ENCODE measurements at regions not wholly inside any gene's neighbourhood (a gene's known extent, or its start where the extent isn't known, plus 50 kb on each side); places are given as distances from the start of the nearest gene placed in this dataset.
"Not testable (repeated sequence)": the region's sequence is repeated elsewhere in the genome, so short reads cannot be mapped to it uniquely, and the experiment has no call there.

- DNase-seq (ENCODE audit: low read depth in 1 of 2, low spot score in 1 of 2), result no peak
These were observed 148.5 kb upstream of the PITRM1 start for GRCh38 chr10:3321123-3321522.

GRCh38 chr10:3319811-3320226 lies 147.2 kb upstream of the PITRM1 start:
- no peak for DNase-seq (ENCODE audit: low read depth in 1 of 2, low spot score in 1 of 2)

- not testable (repeated sequence) for DNase-seq (ENCODE audit: low read depth in 1 of 2, low spot score in 1 of 2)
These were observed 145.9 kb upstream of the PITRM1 start for GRCh38 chr10:3318480-3318807.

DNA sequence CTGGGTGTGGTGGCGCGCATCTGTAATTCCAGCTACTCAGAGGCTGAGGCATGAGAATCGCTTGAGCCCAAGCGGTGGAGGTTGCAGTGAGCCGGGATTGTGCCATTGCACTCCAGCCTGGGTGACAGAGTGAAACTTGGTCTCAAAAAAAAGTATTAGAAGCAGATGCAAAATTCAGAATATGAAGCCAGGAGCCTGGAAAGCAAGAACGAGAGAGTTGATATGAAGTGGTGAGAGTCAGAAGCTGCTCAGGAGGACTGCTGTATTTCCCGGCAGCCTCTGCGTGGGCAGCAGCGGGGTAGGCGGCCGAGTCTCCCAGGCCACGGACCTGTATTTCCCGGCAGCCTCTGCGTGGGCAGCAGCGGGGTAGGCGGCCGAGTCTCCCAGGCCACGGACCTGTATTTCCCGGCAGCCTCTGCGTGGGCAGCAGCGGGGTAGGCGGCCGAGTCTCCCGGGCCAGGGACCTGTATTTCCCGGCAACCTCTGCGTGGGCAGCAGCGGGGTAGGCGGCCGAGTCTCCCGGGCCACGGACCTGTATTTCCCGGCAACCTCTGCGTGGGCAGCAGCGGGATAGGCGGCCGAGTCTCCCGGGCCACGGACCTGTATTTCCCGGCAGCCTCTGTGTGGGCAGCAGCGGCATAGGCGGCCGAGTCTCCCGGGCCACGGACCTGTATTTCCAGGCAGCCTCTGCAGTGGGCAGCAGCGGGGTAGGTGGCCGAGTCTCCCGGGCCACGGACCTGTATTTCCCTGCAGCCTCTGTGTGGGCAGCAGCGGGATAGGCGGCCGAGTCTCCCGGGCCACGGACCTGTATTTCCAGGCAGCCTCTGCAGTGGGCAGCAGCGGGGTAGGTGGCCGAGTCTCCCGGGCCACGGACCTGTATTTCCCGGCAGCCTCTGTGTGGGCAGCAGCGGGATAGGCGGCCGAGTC lies 145.2 kb upstream of the PITRM1 start:
- not testable (repeated sequence) for DNase-seq (ENCODE audit: low read depth in 1 of 2, low spot score in 1 of 2)

DNA sequence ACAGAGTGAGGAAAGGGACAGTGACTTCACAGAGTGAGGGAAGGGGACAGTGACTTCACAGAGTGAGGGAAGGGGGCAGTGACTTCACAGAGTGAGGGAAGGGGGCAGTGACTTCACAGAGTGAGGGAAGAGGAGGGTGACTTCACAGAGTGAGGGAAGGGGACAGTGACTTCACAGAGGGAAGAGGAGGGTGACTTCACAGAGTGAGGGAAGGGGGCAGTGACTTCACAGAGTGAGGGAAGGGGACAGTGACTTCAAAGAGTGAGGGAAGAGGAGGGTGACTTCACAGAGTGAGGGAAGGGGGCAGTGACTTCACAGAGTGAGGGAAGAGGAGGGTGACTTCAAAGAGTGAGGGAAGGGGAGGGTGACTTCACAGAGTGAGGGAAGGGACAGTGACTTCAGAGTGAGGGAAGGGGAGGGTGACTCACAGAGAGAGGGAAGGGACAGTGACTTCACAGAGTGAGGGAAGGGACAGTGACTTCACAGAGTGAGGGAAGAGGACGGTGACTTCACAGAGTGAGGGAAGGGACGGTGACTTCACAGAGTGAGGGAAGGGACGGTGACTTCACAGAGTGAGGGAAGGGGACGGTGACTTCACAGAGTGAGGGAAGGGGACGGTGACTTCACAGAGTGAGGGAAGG lies 142.0 kb upstream of the PITRM1 start:
- DNase-seq (ENCODE audit: low read depth in 1 of 2, low spot score in 1 of 2), result not testable (repeated sequence)

DNA sequence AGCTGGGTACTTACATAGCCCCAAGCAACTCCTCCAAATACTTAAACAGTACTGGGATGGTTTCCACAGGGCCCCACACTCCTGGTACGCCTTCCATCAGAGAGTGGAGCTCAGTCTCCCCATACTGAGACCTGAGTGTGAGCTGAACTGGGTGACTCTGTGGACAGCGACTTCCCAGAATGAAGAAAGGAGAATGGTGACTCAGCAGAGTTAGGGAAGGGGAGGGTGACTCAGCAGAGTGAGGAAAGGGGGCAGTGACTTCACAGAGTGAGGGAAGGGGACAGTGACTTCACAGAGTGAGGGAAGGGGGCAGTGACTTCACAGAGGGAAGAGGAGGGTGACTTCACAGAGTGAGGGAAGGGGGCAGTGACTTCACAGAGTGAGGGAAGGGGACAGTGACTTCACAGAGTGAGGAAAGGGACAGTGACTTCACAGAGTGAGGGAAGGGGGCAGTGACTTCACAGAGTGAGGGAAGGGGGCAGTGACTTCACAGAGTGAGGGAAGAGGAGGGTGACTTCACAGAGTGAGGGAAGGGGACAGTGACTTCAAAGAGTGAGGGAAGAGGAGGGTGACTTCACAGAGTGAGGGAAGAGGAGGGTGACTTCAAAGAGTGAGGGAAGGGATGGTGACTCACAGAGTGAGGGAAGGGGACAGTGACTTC lies 141.3 kb upstream of the PITRM1 start:
- DNase-seq (ENCODE audit: low read depth in 1 of 2, low spot score in 1 of 2), result not testable (repeated sequence)

DNA sequence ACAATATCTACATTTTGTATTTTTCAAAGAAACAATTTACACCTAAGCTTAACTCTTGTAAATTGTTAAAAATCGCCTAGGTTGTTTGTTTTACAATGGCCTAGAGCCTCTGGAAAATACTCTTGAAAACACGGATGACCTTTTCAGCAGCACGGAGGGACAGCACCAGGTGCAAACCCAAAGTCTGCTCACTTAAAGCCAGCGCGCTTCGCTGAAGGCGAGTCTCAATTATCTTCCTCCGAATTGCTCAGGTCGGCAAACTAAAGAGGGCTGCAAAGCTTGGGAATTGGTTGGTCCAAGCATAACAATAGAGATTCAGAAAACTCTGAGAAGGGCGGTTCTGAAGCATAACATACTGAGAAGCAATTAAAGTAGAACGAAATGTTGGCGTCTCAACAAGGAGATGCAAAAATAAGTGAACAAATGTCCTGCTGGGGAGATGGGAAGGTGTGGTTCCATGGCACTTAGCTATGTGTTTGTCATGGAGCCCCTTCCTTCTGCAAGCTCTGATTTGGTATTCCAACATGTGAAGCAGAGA lies 139.9 kb upstream of the PITRM1 start:
- DNase-seq (ENCODE audit: low read depth in 1 of 2, low spot score in 1 of 2), result no peak

GRCh38 chr10:3310016-3310784 lies 137.6 kb upstream of the PITRM1 start:
- no peak for DNase-seq (ENCODE audit: low read depth in 1 of 2, low spot score in 1 of 2)

GRCh38 chr10:3306050-3306449 lies 133.5 kb upstream of the PITRM1 start:
- DNase-seq (ENCODE audit: low read depth in 1 of 2, low spot score in 1 of 2), result no peak

DNA sequence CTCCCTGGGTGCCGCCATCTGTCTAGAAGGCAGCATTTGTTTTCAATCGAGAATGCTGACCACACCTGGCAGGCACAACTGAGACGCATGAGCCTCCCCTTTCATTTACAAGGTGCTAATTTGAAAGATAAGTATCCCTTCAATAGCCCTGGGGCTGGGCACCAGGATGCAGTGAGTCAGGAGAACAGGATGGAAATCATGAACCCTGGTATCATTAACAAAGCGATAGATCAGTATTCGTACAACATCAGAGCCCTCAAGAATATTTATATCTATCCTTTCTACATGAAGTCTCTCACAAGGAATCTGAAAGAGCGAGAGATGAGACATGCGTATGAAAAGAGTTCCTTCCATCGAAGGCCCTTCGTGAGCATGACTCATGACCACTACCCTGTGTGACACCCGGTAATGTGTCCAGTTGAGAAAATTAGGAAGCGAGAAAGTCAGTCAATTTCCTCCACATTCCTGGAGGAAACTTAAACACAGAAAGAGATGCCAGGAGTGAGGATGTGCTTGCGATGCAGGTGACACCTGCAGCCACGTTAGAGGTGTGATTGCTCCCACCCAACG lies 123.1 kb upstream of the PITRM1 start:
- DNase-seq (ENCODE audit: low read depth in 1 of 2, low spot score in 1 of 2), result no peak

- DNase-seq (ENCODE audit: low read depth in 1 of 2, low spot score in 1 of 2), result no peak
These were observed 122.5 kb upstream of the PITRM1 start for GRCh38 chr10:3294919-3295581.

GRCh38 chr10:3293581-3294431 lies 121.2 kb upstream of the PITRM1 start:
- DNase-seq (ENCODE audit: low read depth in 1 of 2, low spot score in 1 of 2), result no peak

- DNase-seq (ENCODE audit: low read depth in 1 of 2, low spot score in 1 of 2), result no peak
These were observed 120.1 kb upstream of the PITRM1 start for GRCh38 chr10:3292636-3293035.

GRCh38 chr10:3290550-3290949 lies 118.0 kb upstream of the PITRM1 start:
- no peak for DNase-seq (ENCODE audit: low read depth in 1 of 2, low spot score in 1 of 2)

- DNase-seq (ENCODE audit: low read depth in 1 of 2, low spot score in 1 of 2), result no peak
These were observed 115.2 kb upstream of the PITRM1 start for GRCh38 chr10:3287572-3288445.

DNA sequence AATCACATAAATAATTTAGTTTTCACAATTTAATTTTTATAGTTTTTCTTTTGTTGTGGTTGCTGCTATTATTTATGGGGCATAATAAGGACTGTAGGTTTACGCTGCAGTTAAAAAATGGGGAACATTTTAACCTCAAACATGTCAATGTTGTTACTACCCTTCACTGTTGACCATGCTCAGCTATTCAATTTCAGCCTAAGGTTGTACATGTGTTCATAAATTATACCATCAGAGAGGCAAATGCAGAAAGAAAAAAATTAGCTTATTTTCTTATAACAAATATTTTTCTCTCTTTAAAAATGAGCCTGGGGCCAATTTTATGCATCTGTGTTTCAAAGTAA lies 110.1 kb upstream of the PITRM1 start:
- DNase-seq (ENCODE audit: low read depth in 1 of 2, low spot score in 1 of 2), result no peak

DNA sequence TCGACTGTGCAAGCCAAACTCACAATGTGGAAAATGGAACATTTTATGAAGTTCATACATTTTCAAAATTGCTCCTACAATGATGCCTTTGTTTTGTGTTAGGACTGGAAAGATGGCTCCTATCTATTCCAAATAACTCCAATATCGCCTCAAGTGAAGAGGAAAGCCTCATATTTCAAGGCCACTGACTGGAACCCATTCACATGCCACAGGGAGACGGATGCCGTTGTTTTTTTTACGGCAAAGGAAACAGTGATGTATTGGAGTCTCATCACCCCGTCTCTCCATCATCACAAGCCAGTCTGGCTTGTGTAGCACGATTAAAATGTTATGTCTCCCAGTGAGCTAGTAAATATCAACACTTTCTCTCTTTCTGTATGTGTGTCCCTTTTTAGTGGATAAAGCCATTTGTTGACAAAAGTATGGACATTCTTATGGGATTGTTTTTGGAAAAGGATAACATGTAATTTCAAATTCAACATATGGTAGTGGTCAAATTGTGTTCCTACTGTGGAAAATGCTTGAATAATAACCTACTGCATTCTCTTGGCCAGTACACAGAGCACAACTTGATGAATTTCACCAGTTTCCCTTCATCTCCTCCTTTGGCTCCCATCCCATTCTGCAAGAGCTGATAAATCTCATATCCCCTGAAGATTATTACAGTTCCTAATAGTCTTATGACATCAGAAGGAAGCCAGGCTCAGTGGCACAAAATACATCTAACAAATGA lies 109.5 kb upstream of the PITRM1 start:
- no peak for DNase-seq (ENCODE audit: low read depth in 1 of 2, low spot score in 1 of 2)

GRCh38 chr10:3278771-3279170 lies 106.2 kb upstream of the PITRM1 start:
- no peak for DNase-seq (ENCODE audit: low read depth in 1 of 2, low spot score in 1 of 2)

Measured in stimulated activated CD4-positive, alpha-beta T cell treated with anti-CD3 and anti-CD28 coated beads, Interleukin-15, amount 100 ng/mL, for 1 hour (primary cell).